GM10248 (cell line): ENCODE measurements at regions not wholly inside any gene's neighbourhood (a gene's known extent, or its start where the extent isn't known, plus 50 kb on each side); places are given as distances from the start of the nearest gene placed in this dataset.

Source experiments
- CTCF ChIA-PET: fragments of 300-600 bp; sonication (Branson Sonifier 250); formaldehyde crosslinking; extraction: SDS; loops from one replicate; lab custom pipeline; 2021; ENCODE audit warnings: antibody characterized with exemption; lab: Yijun Ruan, JAX
- POLR2A ChIA-PET: fragments of 350-650 bp; sonication (Branson Sonifier 250); formaldehyde crosslinking; extraction: SDS; loops from one replicate; lab custom pipeline; 2020; ENCODE audit warnings: antibody characterized with exemption; lab: Yijun Ruan, JAX
- DNase-seq: peaks from one replicate; pipeline ENCODE4 v3.0.0; 2012; ENCODE audit errors: extremely low spot score
- CTCF ChIP-seq: IDR thresholded peaks from 2 replicates; pipeline ENCODE4 v1.5.1; 2012; ENCODE audit warnings: mild to moderate bottlenecking, low read depth; ENCODE audit errors: extremely low read depth, missing control alignments, control extremely low read depth

GRCh38 chr3:151625086-151625485 is 108.6 kb upstream of the AADACL2 start:
- no peak for DNase-seq
- ChIA-PET POLR2A (no interaction called here), CTCF (no interaction called here)
- TF ChIP-seq CTCF, result no peak

- no peak for DNase-seq
- no peak for TF ChIP-seq CTCF
- ChIA-PET POLR2A (no interaction called here), CTCF (interaction anchor here (1.0 to 2.0 kb wide), 3 partner anchors 9 to 22 kb away, joined by 4 to 6 read pairs (median 5); no protein-coding TSS in a partner anchor)
Observed at GRCh38 chr3:151620071-151620470, 113.7 kb upstream of the AADACL2 start.

GRCh38 chr3:151615464-151615863 is 118.3 kb upstream of the AADACL2 start:
- no peak for DNase-seq
- ChIA-PET CTCF (interaction anchor here (0.9 kb wide), 1 partner anchor 27 kb away, joined by 4 read pairs; no protein-coding TSS in a partner anchor), POLR2A (no interaction called here)
- TF ChIP-seq CTCF, result no peak

- no peak for TF ChIP-seq CTCF
- no peak for DNase-seq
- ChIA-PET POLR2A (no interaction called here), CTCF (interaction anchor here (0.8 to 1.6 kb wide), 2 partner anchors 26 to 145 kb away, joined by 3 read pairs; no protein-coding TSS in a partner anchor)
Observed at GRCh38 chr3:151612115-151612514, 121.6 kb upstream of the AADACL2 start.

- no peak for TF ChIP-seq CTCF
- ChIA-PET CTCF (interaction anchor here (0.8 to 1.6 kb wide), 3 partner anchors 8 to 144 kb away, joined by 3 to 5 read pairs (median 3); no protein-coding TSS in a partner anchor), POLR2A (no interaction called here)
- no peak for DNase-seq
Observed at GRCh38 chr3:151611419-151611818, 122.3 kb upstream of the AADACL2 start.

GRCh38 chr3:151609491-151609890 is 124.2 kb upstream of the AADACL2 start:
- no peak for TF ChIP-seq CTCF
- ChIA-PET POLR2A (no interaction called here), CTCF (interaction anchor here (0.8 to 1.1 kb wide), 2 partner anchors 10 to 29 kb away, joined by 3 read pairs; no protein-coding TSS in a partner anchor)
- DNase-seq, result no peak
